ENCODE measurements at regions not wholly inside any gene's neighbourhood (a gene's known extent, or its start where the extent isn't known, plus 50 kb on each side); places are given as distances from the start of the nearest gene placed in this dataset.

GRCh38 chr7:136198168-136198567 lies 221.0 kb upstream of the MTPN start:
- H3K4me3 ChIP-seq, result no peak overlapping the region
- TF ChIP-seq EP300 (IDR thresholded peaks at IDR 0.05), result no peak
- TF ChIP-seq POLR2A (IDR thresholded peaks at IDR 0.05), result no peak
- TF ChIP-seq, protein P1, sequence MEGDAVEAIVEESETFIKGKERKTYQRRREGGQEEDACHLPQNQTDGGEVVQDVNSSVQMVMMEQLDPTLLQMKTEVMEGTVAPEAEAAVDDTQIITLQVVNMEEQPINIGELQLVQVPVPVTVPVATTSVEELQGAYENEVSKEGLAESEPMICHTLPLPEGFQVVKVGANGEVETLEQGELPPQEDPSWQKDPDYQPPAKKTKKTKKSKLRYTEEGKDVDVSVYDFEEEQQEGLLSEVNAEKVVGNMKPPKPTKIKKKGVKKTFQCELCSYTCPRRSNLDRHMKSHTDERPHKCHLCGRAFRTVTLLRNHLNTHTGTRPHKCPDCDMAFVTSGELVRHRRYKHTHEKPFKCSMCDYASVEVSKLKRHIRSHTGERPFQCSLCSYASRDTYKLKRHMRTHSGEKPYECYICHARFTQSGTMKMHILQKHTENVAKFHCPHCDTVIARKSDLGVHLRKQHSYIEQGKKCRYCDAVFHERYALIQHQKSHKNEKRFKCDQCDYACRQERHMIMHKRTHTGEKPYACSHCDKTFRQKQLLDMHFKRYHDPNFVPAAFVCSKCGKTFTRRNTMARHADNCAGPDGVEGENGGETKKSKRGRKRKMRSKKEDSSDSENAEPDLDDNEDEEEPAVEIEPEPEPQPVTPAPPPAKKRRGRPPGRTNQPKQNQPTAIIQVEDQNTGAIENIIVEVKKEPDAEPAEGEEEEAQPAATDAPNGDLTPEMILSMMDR (IDR thresholded peaks at IDR 0.05), result no peak
- no peak for TF ChIP-seq POLR2AphosphoS5 (IDR thresholded peaks at IDR 0.05)
- H3K27me3 ChIP-seq, result no peaks in the 10 kb centered on the region
- WGBS, 2 donors, result 39 to 62% methylated on average over 1 of the region's 1 CpG
- H3K27ac ChIP-seq, result no peak overlapping the region
- H3K9me3 ChIP-seq, result peaks cover 0 to 8% (median under 1%) of the 10 kb centered on the region in 4 donors
- H3K36me3 ChIP-seq, result no peaks in the 10 kb centered on the region
- DNase-seq, result no peak
- intact Hi-C loops (cut with DNase I), result no loop called here
- H3K4me1 ChIP-seq, result no peaks in the 10 kb centered on the region

GRCh38 chr7:136194878-136195277 lies 217.7 kb upstream of the MTPN start:
- TF ChIP-seq POLR2AphosphoS5 (IDR thresholded peaks at IDR 0.05) (no peak), POLR2A (IDR thresholded peaks at IDR 0.05) (no peak), EP300 (IDR thresholded peaks at IDR 0.05) (no peak)
- 81 to 93% methylated on average over 1 of the region's 1 CpG for WGBS, 2 donors
- H3K9me3 ChIP-seq, result peaks cover 0 to 8% (median under 1%) of the 10 kb centered on the region in 4 donors

DNA sequence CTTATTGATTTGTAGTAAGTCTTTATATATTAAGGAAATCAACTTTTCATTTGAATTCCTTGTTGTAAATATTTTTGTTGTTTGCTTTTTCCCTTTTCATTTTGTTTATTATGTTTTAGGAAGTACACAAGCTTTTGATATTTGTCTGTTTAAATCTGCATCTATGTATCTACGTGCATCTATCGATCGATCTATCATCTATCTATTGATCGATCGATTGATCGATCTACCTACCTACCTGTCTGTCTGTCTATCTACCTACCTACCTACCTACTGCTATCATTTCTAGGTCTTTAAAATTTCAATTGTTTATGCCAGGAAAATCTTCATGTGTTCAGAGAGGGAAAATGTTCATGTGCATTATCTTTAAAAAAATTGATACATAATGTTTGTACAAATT lies 216.8 kb upstream of the MTPN start:
- Histone ChIP-seq H3K4me1 (no peaks in the 10 kb centered on the region), H3K4me3 (no peak overlapping the region), H3K9me3 (peaks cover 0 to 4% (median under 1%) of the 10 kb centered on the region in 4 donors), H3K27ac (no peak overlapping the region), H3K27me3 (no peaks in the 10 kb centered on the region), H3K36me3 (no peaks in the 10 kb centered on the region)
- no peak for TF ChIP-seq POLR2AphosphoS5 (IDR thresholded peaks at IDR 0.05)
- TF ChIP-seq, protein P1 (IDR thresholded peaks at IDR 0.05), result no peak
- no peak for TF ChIP-seq EP300 (IDR thresholded peaks at IDR 0.05)
- no peak for TF ChIP-seq POLR2A (IDR thresholded peaks at IDR 0.05)
- no peak for DNase-seq
- 87 to 89% methylated on average over 6 of the region's 6 CpGs for WGBS, 2 donors
- intact Hi-C loops (cut with DNase I), result no loop called here

More at GRCh38 chr7:136194878-136195277, 217.7 kb upstream of the MTPN start:
- H3K4me1 ChIP-seq, result no peaks in the 10 kb centered on the region
- H3K36me3 ChIP-seq, result no peaks in the 10 kb centered on the region
- H3K4me3 ChIP-seq, result no peak overlapping the region
- intact Hi-C loops (cut with DNase I), result no loop called here
- H3K27me3 ChIP-seq, result no peaks in the 10 kb centered on the region
- no peak overlapping the region for H3K27ac ChIP-seq
- DNase-seq, result no peak

GRCh38 chr7:136189506-136189998 lies 212.4 kb upstream of the MTPN start:
- WGBS, 2 donors, result 73 to 87% methylated on average over 5 of the region's 5 CpGs
- Histone ChIP-seq H3K4me1 (peaks cover 0 to 23% (median 18%) of the 10 kb centered on the region in 4 donors), H3K9me3 (no peaks in the 10 kb centered on the region), H3K4me3 (no peak overlapping the region), H3K36me3 (no peaks in the 10 kb centered on the region), H3K27me3 (no peaks in the 10 kb centered on the region), H3K27ac (no peak overlapping the region)
- intact Hi-C loops (cut with DNase I), result no loop called here
- no peak for TF ChIP-seq EP300 (IDR thresholded peaks at IDR 0.05)
- TF ChIP-seq POLR2AphosphoS5 (IDR thresholded peaks at IDR 0.05), result no peak
- no peak for TF ChIP-seq POLR2A (IDR thresholded peaks at IDR 0.05)
- TF ChIP-seq, protein P1 (IDR thresholded peaks at IDR 0.05), result no peak
- no peak for DNase-seq

DNA sequence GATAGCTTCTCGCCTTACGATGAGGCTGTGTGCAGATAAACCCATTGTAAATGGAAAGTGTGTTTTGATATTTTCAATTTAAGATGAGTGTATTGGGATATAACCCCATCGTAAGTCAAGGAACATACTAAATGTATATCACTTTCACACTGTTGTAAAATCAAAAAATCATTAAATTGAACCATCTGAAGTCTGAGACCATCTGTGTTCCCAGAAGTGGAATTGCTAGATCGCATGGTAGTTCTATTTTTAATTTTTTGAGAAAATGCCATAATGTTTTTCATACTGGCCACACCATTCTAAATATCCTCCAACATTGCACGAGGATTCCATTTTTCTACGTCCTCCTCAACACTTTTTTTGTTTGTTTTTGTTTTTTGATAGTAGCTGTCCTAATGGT lies 209.1 kb upstream of the MTPN start:
- Histone ChIP-seq H3K36me3 (no peaks in the 10 kb centered on the region), H3K4me1 (peaks cover 0 to 28% (median 23%) of the 10 kb centered on the region in 4 donors), H3K9me3 (no peaks in the 10 kb centered on the region), H3K4me3 (no peak overlapping the region), H3K27me3 (no peaks in the 10 kb centered on the region), H3K27ac (no peak overlapping the region)
- WGBS, 2 donors, result 87 to 91% methylated on average over 6 of the region's 6 CpGs
- intact Hi-C loops (cut with DNase I), result no loop called here
- no peak for DNase-seq
- TF ChIP-seq, protein P1 (IDR thresholded peaks at IDR 0.05), result no peak
- TF ChIP-seq POLR2AphosphoS5 (IDR thresholded peaks at IDR 0.05) (no peak), POLR2A (IDR thresholded peaks at IDR 0.05) (no peak), EP300 (IDR thresholded peaks at IDR 0.05) (no peak)

Data from sigmoid colon (tissue), 6 donors.